A673 (cell line): ENCODE measurements at regions not wholly inside any gene's neighbourhood (a gene's known extent, or its start where the extent isn't known, plus 50 kb on each side); places are given as distances from the start of the nearest gene placed in this dataset.

Source experiments
- EZH2 ChIP-seq: fragments of 200-600 bp; sonication (generic); IDR thresholded peaks from 2 replicates; pipeline ENCODE4 v1.6.1; 2017; ENCODE audit warnings: borderline replicate concordance, low read depth, mild to moderate bottlenecking, mixed read lengths, antibody characterized with exemption, low read length; ENCODE audit not compliant: poor library complexity, severe bottlenecking
- TF ChIP-seq, protein P1 (sequence below): fragments of 300-800, 200-600 bp; sonication (generic); conservative IDR thresholded peaks from 2 replicates; pipeline ENCODE4 v1.5.1; 2017; ENCODE audit warnings: low read depth, mild to moderate bottlenecking, antibody characterized with exemption, low read length, moderate library complexity, mixed read lengths

DNA sequence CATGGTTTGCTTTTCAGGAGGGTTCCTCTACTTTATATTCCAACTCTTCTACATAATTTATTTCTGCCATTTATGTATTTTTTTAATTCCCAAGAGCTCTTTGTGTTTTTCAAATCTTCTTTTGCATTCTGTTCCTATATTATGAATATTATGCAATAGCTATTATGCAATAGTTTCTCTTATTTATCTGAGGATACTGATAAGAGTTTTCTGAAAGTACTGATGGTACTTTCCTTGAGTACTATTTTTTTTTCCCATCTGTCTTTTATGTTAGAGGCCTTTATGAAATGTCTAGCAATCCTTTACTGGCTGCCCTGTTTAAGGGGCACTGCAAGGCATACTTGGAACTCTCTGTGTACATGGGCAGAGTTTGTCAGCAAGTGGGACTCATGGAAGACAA lies 93.4 kb downstream of the SLC41A2 start:
- no peak for TF ChIP-seq EZH2
- TF ChIP-seq, protein P1, sequence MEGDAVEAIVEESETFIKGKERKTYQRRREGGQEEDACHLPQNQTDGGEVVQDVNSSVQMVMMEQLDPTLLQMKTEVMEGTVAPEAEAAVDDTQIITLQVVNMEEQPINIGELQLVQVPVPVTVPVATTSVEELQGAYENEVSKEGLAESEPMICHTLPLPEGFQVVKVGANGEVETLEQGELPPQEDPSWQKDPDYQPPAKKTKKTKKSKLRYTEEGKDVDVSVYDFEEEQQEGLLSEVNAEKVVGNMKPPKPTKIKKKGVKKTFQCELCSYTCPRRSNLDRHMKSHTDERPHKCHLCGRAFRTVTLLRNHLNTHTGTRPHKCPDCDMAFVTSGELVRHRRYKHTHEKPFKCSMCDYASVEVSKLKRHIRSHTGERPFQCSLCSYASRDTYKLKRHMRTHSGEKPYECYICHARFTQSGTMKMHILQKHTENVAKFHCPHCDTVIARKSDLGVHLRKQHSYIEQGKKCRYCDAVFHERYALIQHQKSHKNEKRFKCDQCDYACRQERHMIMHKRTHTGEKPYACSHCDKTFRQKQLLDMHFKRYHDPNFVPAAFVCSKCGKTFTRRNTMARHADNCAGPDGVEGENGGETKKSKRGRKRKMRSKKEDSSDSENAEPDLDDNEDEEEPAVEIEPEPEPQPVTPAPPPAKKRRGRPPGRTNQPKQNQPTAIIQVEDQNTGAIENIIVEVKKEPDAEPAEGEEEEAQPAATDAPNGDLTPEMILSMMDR, result no peak
